ENCODE measurements at regions not wholly inside any gene's neighbourhood (a gene's known extent, or its start where the extent isn't known, plus 50 kb on each side); places are given as distances from the start of the nearest gene placed in this dataset.

DNA sequence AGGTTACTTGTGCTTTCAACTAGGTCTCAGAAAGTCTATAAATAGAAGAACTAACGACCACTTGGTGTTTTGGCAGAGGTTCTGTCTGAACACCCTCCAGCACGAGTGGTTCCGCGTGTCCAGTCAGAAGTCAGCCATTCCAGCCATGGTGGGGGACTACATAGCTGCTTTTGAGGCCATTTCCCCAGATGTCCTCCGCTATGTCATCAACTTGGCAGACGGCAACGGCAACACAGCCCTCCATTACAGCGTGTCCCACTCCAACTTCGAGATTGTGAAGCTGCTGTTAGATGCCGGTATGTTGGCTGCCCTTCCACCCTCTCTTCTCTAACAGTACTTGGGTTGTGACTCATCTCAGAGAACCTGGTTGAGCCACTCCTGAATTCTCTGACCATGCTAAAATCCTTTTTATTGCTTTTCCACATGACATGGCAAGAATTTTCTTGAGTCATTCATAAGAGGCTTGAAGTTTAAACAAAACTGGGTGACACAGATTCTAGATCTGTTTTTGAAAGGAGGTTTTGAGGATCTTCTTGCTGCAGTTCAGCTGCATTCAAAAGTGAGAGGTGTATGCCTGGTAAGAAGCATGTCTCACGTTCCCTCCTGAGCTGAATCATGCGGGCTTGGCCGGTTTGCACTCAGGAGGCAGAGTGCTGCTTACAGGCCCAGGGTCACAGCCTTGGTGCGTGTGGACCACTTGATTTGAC, 103.1 kb upstream of the DMRT1 start:
- Mint-ChIP-seq H3K9me3 (no peaks in the 10 kb centered on the region), H3K36me3 (peaks cover 42% of the 10 kb centered on the region), H3K4me1 (no peaks in the 10 kb centered on the region), H3K27me3 (no peaks in the 10 kb centered on the region), H3K4me3 (no peak overlapping the region), H3K27ac (no peak overlapping the region)
- no peak for DNase-seq
- Histone ChIP-seq H3K27me3 (replicated peaks in 1 of 2; ENCODE audit: control insufficient read depth in 2 of 2, extremely low read depth in 1 of 2, insufficient read depth in 2 of 2, low read length in 1 of 2) (no peaks in the 10 kb centered on the region), H3K27ac (ENCODE audit: low read length) (no peak overlapping the region), H3K4me1 (ENCODE audit: control insufficient read depth in 1 of 2, extremely low read depth in 1 of 2, insufficient read depth in 2 of 2, low read length in 2 of 2) (no peaks in the 10 kb centered on the region), H3K4me3 (ENCODE audit: control insufficient read depth in 1 of 2, extremely low read depth in 1 of 2, low read length in 1 of 2) (no peak overlapping the region), H3K36me3 (ENCODE audit: control insufficient read depth in 2 of 2, extremely low read depth in 1 of 2, insufficient read depth in 1 of 2, low read length in 1 of 2) (no peaks in the 10 kb centered on the region), H3K9me3 (no peaks in the 10 kb centered on the region)
- ChIA-PET POLR2A (no interaction called here), CTCF (no interaction called here)
- ATAC-seq (replicated peaks in 1 of 4) = no peak
- WGBS (ENCODE audit: insufficient coverage) = 92% methylated on average over 9 of the region's 14 CpGs

DNA sequence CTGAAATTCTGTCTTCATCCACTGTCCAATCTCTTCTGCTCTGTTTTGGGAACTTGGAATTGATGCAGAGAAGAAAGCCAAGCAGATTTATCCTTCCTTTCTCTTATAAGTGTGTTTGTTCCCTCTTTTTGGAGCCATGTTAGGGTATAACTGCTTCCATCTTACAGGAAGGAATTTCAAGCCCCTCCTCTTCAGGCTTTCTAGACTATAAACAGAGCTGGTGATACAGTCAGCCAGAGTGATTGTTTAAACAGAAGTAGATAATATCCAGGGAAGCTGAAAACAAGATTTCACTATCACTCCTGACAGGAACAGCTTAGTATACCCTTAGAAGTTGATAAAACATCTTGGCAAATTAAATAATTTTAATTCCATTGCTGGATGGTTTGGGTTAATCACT, 102.1 kb upstream of the DMRT1 start:
- Mint-ChIP-seq H3K4me1 (no peaks in the 10 kb centered on the region), H3K9me3 (no peaks in the 10 kb centered on the region), H3K27me3 (no peaks in the 10 kb centered on the region), H3K27ac (no peak overlapping the region), H3K4me3 (no peak overlapping the region), H3K36me3 (peaks cover 50% of the 10 kb centered on the region)
- Histone ChIP-seq H3K27me3 (replicated peaks in 1 of 2; ENCODE audit: control insufficient read depth in 2 of 2, extremely low read depth in 1 of 2, insufficient read depth in 2 of 2, low read length in 1 of 2) (no peaks in the 10 kb centered on the region), H3K36me3 (ENCODE audit: control insufficient read depth in 2 of 2, extremely low read depth in 1 of 2, insufficient read depth in 1 of 2, low read length in 1 of 2) (no peaks in the 10 kb centered on the region), H3K27ac (ENCODE audit: low read length) (no peak overlapping the region), H3K4me3 (ENCODE audit: control insufficient read depth in 1 of 2, extremely low read depth in 1 of 2, low read length in 1 of 2) (no peak overlapping the region), H3K9me3 (no peaks in the 10 kb centered on the region), H3K4me1 (ENCODE audit: control insufficient read depth in 1 of 2, extremely low read depth in 1 of 2, insufficient read depth in 2 of 2, low read length in 2 of 2) (no peaks in the 10 kb centered on the region)
- no peak for ATAC-seq (replicated peaks in 1 of 4)
- ChIA-PET CTCF (no interaction called here), POLR2A (no interaction called here)
- no peak for DNase-seq

DNA sequence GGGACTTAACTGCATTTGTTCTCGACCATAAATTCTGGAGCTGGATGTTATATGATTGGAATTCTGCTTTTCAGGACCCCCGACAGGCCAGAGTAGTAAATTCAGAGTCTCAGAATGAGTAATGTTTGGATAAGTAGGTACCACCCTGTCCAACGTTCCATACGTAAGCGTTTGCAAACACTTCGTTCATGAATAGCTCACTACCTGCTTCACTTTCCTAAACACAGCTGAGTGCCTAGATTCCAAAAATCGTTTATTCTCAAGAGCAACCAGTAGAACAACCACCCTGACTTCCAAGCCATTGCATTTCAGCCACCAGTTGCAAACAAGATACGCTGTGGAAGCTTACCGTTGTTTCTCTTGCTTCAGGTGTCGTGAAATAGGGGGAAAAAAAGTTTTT, 101.3 kb upstream of the DMRT1 start:
- H3K4me1 Mint-ChIP-seq = no peaks in the 10 kb centered on the region
- no peaks in the 10 kb centered on the region for H3K27me3 ChIP-seq (replicated peaks in 1 of 2; ENCODE audit: control insufficient read depth in 2 of 2, extremely low read depth in 1 of 2, insufficient read depth in 2 of 2, low read length in 1 of 2)
- ChIA-PET POLR2A (no interaction called here), CTCF (no interaction called here)
- H3K36me3 Mint-ChIP-seq = peaks cover 51% of the 10 kb centered on the region
- H3K27ac Mint-ChIP-seq = no peak overlapping the region
- DNase-seq = no peak
- no peaks in the 10 kb centered on the region for H3K9me3 ChIP-seq
- ATAC-seq (replicated peaks in 1 of 4) = no peak
- H3K9me3 Mint-ChIP-seq = no peaks in the 10 kb centered on the region
- H3K27ac ChIP-seq (ENCODE audit: low read length) = no peak overlapping the region
- H3K27me3 Mint-ChIP-seq = no peaks in the 10 kb centered on the region
- no peaks in the 10 kb centered on the region for H3K36me3 ChIP-seq (ENCODE audit: control insufficient read depth in 2 of 2, extremely low read depth in 1 of 2, insufficient read depth in 1 of 2, low read length in 1 of 2)
- H3K4me1 ChIP-seq (ENCODE audit: control insufficient read depth in 1 of 2, extremely low read depth in 1 of 2, insufficient read depth in 2 of 2, low read length in 2 of 2) = no peaks in the 10 kb centered on the region
- H3K4me3 Mint-ChIP-seq = no peak overlapping the region
- WGBS (ENCODE audit: insufficient coverage) = 87% methylated on average over 5 of the region's 10 CpGs
- no peak overlapping the region for H3K4me3 ChIP-seq (ENCODE audit: control insufficient read depth in 1 of 2, extremely low read depth in 1 of 2, low read length in 1 of 2)

DNA sequence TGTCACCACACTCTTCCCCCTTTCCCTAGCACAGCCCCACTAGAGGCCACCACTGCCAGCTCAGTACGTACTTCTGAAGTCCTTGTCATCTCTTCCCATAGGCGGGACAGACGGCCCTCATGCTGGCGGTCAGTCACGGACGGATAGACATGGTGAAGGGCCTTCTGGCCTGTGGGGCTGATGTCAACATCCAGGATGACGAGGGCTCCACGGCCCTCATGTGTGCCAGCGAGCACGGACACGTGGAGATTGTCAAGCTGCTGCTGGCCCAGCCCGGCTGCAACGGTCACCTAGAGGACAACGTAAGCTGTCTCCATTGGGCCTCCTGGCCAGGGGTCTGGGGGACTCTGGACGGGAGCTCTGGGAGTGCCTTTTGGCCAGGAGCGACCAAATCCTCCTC, 99.4 kb upstream of the DMRT1 start:
- DNase-seq (no peak), ATAC-seq (replicated peaks in 1 of 4) (no peak)
- no peaks in the 10 kb centered on the region for H3K9me3 Mint-ChIP-seq
- H3K4me3 Mint-ChIP-seq = no peak overlapping the region
- H3K36me3 Mint-ChIP-seq = peaks cover 65% of the 10 kb centered on the region
- Histone ChIP-seq H3K36me3 (ENCODE audit: control insufficient read depth in 2 of 2, extremely low read depth in 1 of 2, insufficient read depth in 1 of 2, low read length in 1 of 2) (no peaks in the 10 kb centered on the region), H3K4me1 (ENCODE audit: control insufficient read depth in 1 of 2, extremely low read depth in 1 of 2, insufficient read depth in 2 of 2, low read length in 2 of 2) (no peaks in the 10 kb centered on the region), H3K27me3 (replicated peaks in 1 of 2; ENCODE audit: control insufficient read depth in 2 of 2, extremely low read depth in 1 of 2, insufficient read depth in 2 of 2, low read length in 1 of 2) (no peaks in the 10 kb centered on the region), H3K9me3 (no peaks in the 10 kb centered on the region), H3K27ac (ENCODE audit: low read length) (no peak overlapping the region), H3K4me3 (ENCODE audit: control insufficient read depth in 1 of 2, extremely low read depth in 1 of 2, low read length in 1 of 2) (no peak overlapping the region)
- no peaks in the 10 kb centered on the region for H3K27me3 Mint-ChIP-seq
- ChIA-PET CTCF (interaction anchor here in 1 of 2 donors (0.9 kb wide), 1 partner anchor 55 kb away, joined by 3 read pairs; no protein-coding TSS in a partner anchor), POLR2A (no interaction called here)
- peaks cover 0 to 4% (median 3%) of the 10 kb centered on the region in 3 donors for H3K4me1 Mint-ChIP-seq
- WGBS (ENCODE audit: insufficient coverage) = 95% methylated on average over 16 of the region's 16 CpGs
- H3K27ac Mint-ChIP-seq = no peak overlapping the region

DNA sequence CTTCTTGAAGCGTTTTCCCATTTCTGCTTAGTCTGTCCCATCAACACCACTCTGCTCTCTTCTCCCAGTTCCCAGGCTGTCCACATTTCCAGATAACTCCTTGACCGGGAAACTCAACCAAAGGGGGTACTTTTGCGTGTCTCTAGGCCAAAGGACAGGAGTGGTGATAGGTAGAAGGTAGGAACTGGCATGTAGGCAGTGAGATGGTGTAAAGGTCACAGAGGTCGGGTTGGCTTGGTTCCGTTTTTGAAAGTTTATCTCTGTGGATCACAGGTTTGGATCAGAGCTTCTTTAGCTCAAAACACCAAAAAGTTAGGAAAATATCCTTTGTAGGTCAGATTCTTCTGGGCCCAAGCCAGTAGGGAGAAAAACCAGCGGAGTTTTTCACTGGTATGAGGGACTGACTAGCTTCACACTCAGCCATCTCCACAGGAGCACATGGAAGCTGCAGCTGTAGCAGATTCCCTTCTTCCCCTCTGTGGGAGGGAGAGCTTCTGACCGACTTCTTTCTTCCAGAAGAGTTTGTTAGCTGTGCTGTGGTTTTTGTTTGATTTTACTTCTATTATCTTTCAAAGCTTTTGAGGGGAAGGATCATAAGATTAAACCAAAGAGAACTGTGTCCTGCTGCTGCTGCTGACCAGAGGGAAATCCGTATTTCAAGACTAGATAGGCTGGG, 98.4 kb upstream of the DMRT1 start:
- Histone ChIP-seq H3K4me1 (ENCODE audit: control insufficient read depth in 1 of 2, extremely low read depth in 1 of 2, insufficient read depth in 2 of 2, low read length in 2 of 2) (no peaks in the 10 kb centered on the region), H3K36me3 (ENCODE audit: control insufficient read depth in 2 of 2, extremely low read depth in 1 of 2, insufficient read depth in 1 of 2, low read length in 1 of 2) (no peaks in the 10 kb centered on the region), H3K9me3 (no peaks in the 10 kb centered on the region), H3K27me3 (replicated peaks in 1 of 2; ENCODE audit: control insufficient read depth in 2 of 2, extremely low read depth in 1 of 2, insufficient read depth in 2 of 2, low read length in 1 of 2) (no peaks in the 10 kb centered on the region), H3K4me3 (ENCODE audit: control insufficient read depth in 1 of 2, extremely low read depth in 1 of 2, low read length in 1 of 2) (no peak overlapping the region), H3K27ac (ENCODE audit: low read length) (no peak overlapping the region)
- ATAC-seq (replicated peaks in 1 of 4) = no peak
- H3K4me3 Mint-ChIP-seq = no peak overlapping the region
- H3K36me3 Mint-ChIP-seq = peaks cover 65% of the 10 kb centered on the region
- H3K27me3 Mint-ChIP-seq = no peaks in the 10 kb centered on the region
- ChIA-PET POLR2A (no interaction called here), CTCF (no interaction called here)
- peaks cover 1 to 12% (median 9%) of the 10 kb centered on the region in 3 donors for H3K4me1 Mint-ChIP-seq
- 100% methylated on average over 1 of the region's 8 CpGs for WGBS (ENCODE audit: insufficient coverage)
- H3K9me3 Mint-ChIP-seq = no peaks in the 10 kb centered on the region
- no peak overlapping the region for H3K27ac Mint-ChIP-seq
- no peak for DNase-seq

DNA sequence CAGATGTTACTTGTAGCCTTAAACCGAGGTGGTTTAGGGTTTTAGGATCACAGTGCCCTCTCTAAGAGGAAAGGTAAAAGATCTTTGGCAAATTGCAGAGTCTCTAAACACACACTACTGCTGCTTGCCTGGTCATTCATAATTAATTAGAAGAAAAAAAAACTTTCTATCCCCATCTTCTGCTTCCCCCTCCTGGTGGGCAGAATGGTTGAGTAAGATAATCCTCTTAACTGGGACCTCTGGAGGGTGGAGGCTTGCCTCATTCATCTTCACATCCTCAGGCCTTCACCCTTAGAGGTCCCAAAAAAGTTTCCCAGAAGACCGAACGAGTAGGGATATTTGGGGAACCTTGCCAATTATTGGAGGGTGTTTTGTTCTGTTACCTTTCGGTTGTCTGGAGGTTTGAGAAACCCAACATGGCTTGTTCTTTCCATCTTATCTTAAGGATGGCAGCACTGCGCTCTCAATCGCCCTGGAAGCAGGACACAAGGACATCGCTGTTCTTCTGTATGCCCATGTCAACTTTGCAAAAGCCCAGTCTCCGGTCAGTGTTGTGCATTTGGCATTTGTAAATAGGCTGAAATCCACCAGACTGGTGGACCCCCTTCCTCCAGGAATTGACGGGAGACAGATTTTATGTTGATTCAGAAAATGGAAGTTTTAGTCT, 97.3 kb upstream of the DMRT1 start:
- Histone ChIP-seq H3K27ac (ENCODE audit: low read length) (no peak overlapping the region), H3K36me3 (ENCODE audit: control insufficient read depth in 2 of 2, extremely low read depth in 1 of 2, insufficient read depth in 1 of 2, low read length in 1 of 2) (no peaks in the 10 kb centered on the region), H3K4me3 (ENCODE audit: control insufficient read depth in 1 of 2, extremely low read depth in 1 of 2, low read length in 1 of 2) (no peak overlapping the region), H3K4me1 (ENCODE audit: control insufficient read depth in 1 of 2, extremely low read depth in 1 of 2, insufficient read depth in 2 of 2, low read length in 2 of 2) (peaks cover under 1 to 6% of the 10 kb centered on the region in 2 experiments), H3K27me3 (replicated peaks in 1 of 2; ENCODE audit: control insufficient read depth in 2 of 2, extremely low read depth in 1 of 2, insufficient read depth in 2 of 2, low read length in 1 of 2) (no peaks in the 10 kb centered on the region), H3K9me3 (no peaks in the 10 kb centered on the region)
- no peak overlapping the region for H3K27ac Mint-ChIP-seq
- peaks cover 56% of the 10 kb centered on the region for H3K36me3 Mint-ChIP-seq
- H3K27me3 Mint-ChIP-seq = no peaks in the 10 kb centered on the region
- ATAC-seq (replicated peaks in 1 of 4) (no peak), DNase-seq (no peak)
- no peak overlapping the region for H3K4me3 Mint-ChIP-seq
- POLR2A ChIA-PET = no interaction called here
- H3K4me1 Mint-ChIP-seq = peaks cover 13 to 24% (median 21%) of the 10 kb centered on the region in 3 donors
- H3K9me3 Mint-ChIP-seq = no peaks in the 10 kb centered on the region
- WGBS (ENCODE audit: insufficient coverage) = 100% methylated on average over 4 of the region's 9 CpGs
- CTCF ChIA-PET = no interaction called here
